Type B pancreatic cell (in vitro differentiated cells): ENCODE measurements at regions not wholly inside any gene's neighbourhood (a gene's known extent, or its start where the extent isn't known, plus 50 kb on each side); places are given as distances from the start of the nearest gene placed in this dataset.

Experiments
- DNase-seq: peaks from one replicate; pipeline ENCODE4 v3.0.0; 2021; ENCODE audit warnings: mixed read lengths; ENCODE audit not compliant: unreplicated experiment; ENCODE audit errors: extremely low spot score
- H3K27ac Mint-ChIP-seq: 2 replicates; pipeline ENCODE4 v1.8.0; 2021; ENCODE audit warnings: mild to moderate bottlenecking, mixed read lengths
- H3K27me3 Mint-ChIP-seq: 2 replicates; pipeline ENCODE4 v1.8.0; 2021; ENCODE audit warnings: mixed read lengths
- H3K36me3 Mint-ChIP-seq: 2 replicates; pipeline ENCODE4 v1.8.0; 2021; ENCODE audit warnings: mixed read lengths
- H3K4me1 Mint-ChIP-seq: one replicate; pipeline ENCODE4 v1.8.0; 2021; ENCODE audit warnings: mixed read lengths; ENCODE audit not compliant: unreplicated experiment
- H3K4me3 Mint-ChIP-seq: 2 replicates; pipeline ENCODE4 v1.8.0; 2021; ENCODE audit warnings: mild to moderate bottlenecking, mixed read lengths
- H3K9me3 Mint-ChIP-seq: 2 replicates; pipeline ENCODE4 v1.8.0; 2021; ENCODE audit warnings: mixed read lengths
- TF ChIP-seq, protein P1 (sequence below): fragments of 200-600 bp; sonication (generic); conservative IDR thresholded peaks from 2 replicates; pipeline ENCODE4 v1.5.0; 2021; ENCODE audit warnings: antibody characterized with exemption, mild to moderate bottlenecking

GRCh38 chr4:65021737-65022136 lies 612.5 kb upstream of the TECRL start:
- no peak overlapping the region for H3K27ac Mint-ChIP-seq

GRCh38 chr4:65021149-65021548 lies 611.9 kb upstream of the TECRL start:
- Mint-ChIP-seq H3K27me3 (no peaks in the 10 kb centered on the region), H3K4me1 (peaks cover 12% of the 10 kb centered on the region), H3K27ac (no peak overlapping the region), H3K4me3 (no peak overlapping the region), H3K36me3 (no peaks in the 10 kb centered on the region), H3K9me3 (no peaks in the 10 kb centered on the region)
- no peak for DNase-seq
- TF ChIP-seq, protein P1, sequence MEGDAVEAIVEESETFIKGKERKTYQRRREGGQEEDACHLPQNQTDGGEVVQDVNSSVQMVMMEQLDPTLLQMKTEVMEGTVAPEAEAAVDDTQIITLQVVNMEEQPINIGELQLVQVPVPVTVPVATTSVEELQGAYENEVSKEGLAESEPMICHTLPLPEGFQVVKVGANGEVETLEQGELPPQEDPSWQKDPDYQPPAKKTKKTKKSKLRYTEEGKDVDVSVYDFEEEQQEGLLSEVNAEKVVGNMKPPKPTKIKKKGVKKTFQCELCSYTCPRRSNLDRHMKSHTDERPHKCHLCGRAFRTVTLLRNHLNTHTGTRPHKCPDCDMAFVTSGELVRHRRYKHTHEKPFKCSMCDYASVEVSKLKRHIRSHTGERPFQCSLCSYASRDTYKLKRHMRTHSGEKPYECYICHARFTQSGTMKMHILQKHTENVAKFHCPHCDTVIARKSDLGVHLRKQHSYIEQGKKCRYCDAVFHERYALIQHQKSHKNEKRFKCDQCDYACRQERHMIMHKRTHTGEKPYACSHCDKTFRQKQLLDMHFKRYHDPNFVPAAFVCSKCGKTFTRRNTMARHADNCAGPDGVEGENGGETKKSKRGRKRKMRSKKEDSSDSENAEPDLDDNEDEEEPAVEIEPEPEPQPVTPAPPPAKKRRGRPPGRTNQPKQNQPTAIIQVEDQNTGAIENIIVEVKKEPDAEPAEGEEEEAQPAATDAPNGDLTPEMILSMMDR, result no peak

More at GRCh38 chr4:65021737-65022136, 612.5 kb upstream of the TECRL start:
- H3K27me3 Mint-ChIP-seq, result no peaks in the 10 kb centered on the region
- no peaks in the 10 kb centered on the region for H3K9me3 Mint-ChIP-seq
- peaks cover 12% of the 10 kb centered on the region for H3K4me1 Mint-ChIP-seq
- H3K36me3 Mint-ChIP-seq, result no peaks in the 10 kb centered on the region
- H3K4me3 Mint-ChIP-seq, result no peak overlapping the region
- DNase-seq, result no peak
- TF ChIP-seq, protein P1, result no peak

DNA sequence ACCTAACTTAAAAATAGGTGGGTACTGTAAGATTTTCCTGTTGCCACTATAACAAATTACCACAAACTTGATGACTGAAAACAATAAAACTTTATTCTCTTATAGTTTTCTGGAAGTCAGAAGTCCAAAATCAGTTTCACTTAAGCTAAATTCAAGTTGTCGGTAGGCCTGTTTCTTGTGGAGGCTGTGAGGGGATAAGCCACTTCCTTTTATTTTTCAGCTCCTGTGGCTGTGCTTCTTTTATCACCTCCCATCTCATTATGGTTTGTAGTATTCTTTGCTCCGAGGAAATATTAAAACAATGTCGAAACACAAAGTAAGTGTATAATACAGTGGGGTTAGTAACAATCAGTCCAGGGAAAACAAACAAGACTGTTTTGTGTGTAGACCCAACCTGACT lies 610.5 kb upstream of the TECRL start:
- H3K4me1 Mint-ChIP-seq, result peaks cover 12% of the 10 kb centered on the region

GRCh38 chr4:65018313-65018712 lies 609.1 kb upstream of the TECRL start:
- Mint-ChIP-seq H3K9me3 (no peaks in the 10 kb centered on the region), H3K27me3 (no peaks in the 10 kb centered on the region), H3K27ac (no peak overlapping the region), H3K4me1 (peaks cover 4% of the 10 kb centered on the region), H3K36me3 (no peaks in the 10 kb centered on the region), H3K4me3 (no peak overlapping the region)
- TF ChIP-seq, protein P1, result no peak
- DNase-seq, result no peak

More for the DNA sequence above, 610.5 kb upstream of the TECRL start:
- Mint-ChIP-seq H3K27me3 (no peaks in the 10 kb centered on the region), H3K9me3 (no peaks in the 10 kb centered on the region), H3K27ac (no peak overlapping the region), H3K4me3 (no peak overlapping the region), H3K36me3 (no peaks in the 10 kb centered on the region)
- TF ChIP-seq, protein P1, result no peak
- no peak for DNase-seq

- Mint-ChIP-seq H3K4me3 (no peak overlapping the region), H3K36me3 (no peaks in the 10 kb centered on the region), H3K27me3 (no peaks in the 10 kb centered on the region), H3K9me3 (no peaks in the 10 kb centered on the region), H3K4me1 (no peaks in the 10 kb centered on the region), H3K27ac (no peak overlapping the region)
- TF ChIP-seq, protein P1, result no peak
- DNase-seq, result no peak
These were observed 604.8 kb upstream of the TECRL start for GRCh38 chr4:65014078-65014477.
